ENCODE measurements at regions not wholly inside any gene's neighbourhood (a gene's known extent, or its start where the extent isn't known, plus 50 kb on each side); places are given as distances from the start of the nearest gene placed in this dataset.

DNA sequence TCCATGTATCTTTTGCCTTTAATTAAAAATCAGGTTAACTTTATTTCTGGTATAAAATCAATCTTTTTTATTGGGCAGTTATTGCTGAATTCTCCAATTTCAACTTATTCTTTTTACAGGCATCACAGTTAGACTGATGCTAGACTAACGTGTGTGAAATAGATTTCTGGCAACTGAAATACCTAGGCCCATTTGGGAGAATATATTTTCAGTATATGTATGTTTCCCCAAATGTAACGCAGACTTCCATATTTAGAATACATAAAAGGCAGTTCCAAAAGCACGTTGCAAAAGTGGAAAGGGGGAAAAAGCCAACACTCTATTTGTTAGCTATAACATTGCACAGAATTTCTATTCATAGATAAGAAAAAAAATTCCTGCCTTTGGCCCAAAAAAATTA, 297.0 kb downstream of the ATP23 start:
- H3K9ac ChIP-seq (ENCODE audit: low read length) = no peak overlapping the region
- no peak overlapping the region for H3K27ac ChIP-seq (ENCODE audit: low read length)
- POLR2A ChIA-PET (ENCODE audit: unreplicated experiment) = no interaction called here
- H3K9me3 ChIP-seq (ENCODE audit: low read length) = no peaks in the 10 kb centered on the region
- no peak overlapping the region for H3K4me3 ChIP-seq (ENCODE audit: low read length)
- H3K27me3 ChIP-seq (ENCODE audit: low read length) = no peaks in the 10 kb centered on the region
- H2AFZ ChIP-seq (ENCODE audit: low read length) = no peak overlapping the region
- DNase-seq (no peak), ATAC-seq (no peak)
- no peak for TF ChIP-seq CTCF (conservative IDR thresholded peaks at IDR 0.05; ENCODE audit: low read depth, low read length)
- TF ChIP-seq EZH2phosphoT487 (IDR thresholded peaks at IDR 0.05; ENCODE audit: borderline replicate concordance, low read length) = no peak
- no peak for TF ChIP-seq EZH2 (IDR thresholded peaks at IDR 0.05; ENCODE audit: low read length, unreplicated experiment)
- H3K9me2 ChIP-seq (replicated peaks; ENCODE audit: low read length) = no peaks in the 10 kb centered on the region
- intact Hi-C loops (cut with micrococcal nuclease) = no loop called here
- no peak overlapping the region for H3K4me2 ChIP-seq (ENCODE audit: low read length)
- H3K79me2 ChIP-seq (ENCODE audit: low read length) = no peaks in the 10 kb centered on the region
- CTCF ChIA-PET = no interaction called here
- no TSS peak for BruUV-seq (replicated peaks)
- no peaks in the 10 kb centered on the region for H3K4me1 ChIP-seq (ENCODE audit: insufficient read depth, low read length)
- H4K20me1 ChIP-seq (ENCODE audit: low read length) = no peaks in the 10 kb centered on the region
- H3K36me3 ChIP-seq (ENCODE audit: low read depth, low read length) = no peaks in the 10 kb centered on the region
- no peaks in the 10 kb centered on the region for H3F3A ChIP-seq (ENCODE audit: low read length, unreplicated experiment)

GRCh38 chr12:58241099-58241498, 299.7 kb downstream of the ATP23 start:
- H4K20me1 ChIP-seq (ENCODE audit: low read length) = no peaks in the 10 kb centered on the region
- H3K9me3 ChIP-seq (ENCODE audit: low read length) = no peaks in the 10 kb centered on the region
- ATAC-seq (no peak), DNase-seq (no peak)
- TF ChIP-seq EZH2 (IDR thresholded peaks at IDR 0.05; ENCODE audit: low read length, unreplicated experiment) (no peak), EZH2phosphoT487 (IDR thresholded peaks at IDR 0.05; ENCODE audit: borderline replicate concordance, low read length) (no peak), CTCF (conservative IDR thresholded peaks at IDR 0.05; ENCODE audit: low read depth, low read length) (no peak)
- intact Hi-C loops (cut with micrococcal nuclease) = no loop called here
- H3K9me2 ChIP-seq (replicated peaks; ENCODE audit: low read length) = no peaks in the 10 kb centered on the region
- no peak overlapping the region for H3K4me3 ChIP-seq (ENCODE audit: low read length)
- ChIA-PET POLR2A (ENCODE audit: unreplicated experiment) (no interaction called here), CTCF (no interaction called here)
- no peaks in the 10 kb centered on the region for H3K36me3 ChIP-seq (ENCODE audit: low read depth, low read length)
- H3K27ac ChIP-seq (ENCODE audit: low read length) = no peak overlapping the region
- no peaks in the 10 kb centered on the region for H3K4me1 ChIP-seq (ENCODE audit: insufficient read depth, low read length)
- no peak overlapping the region for H3K4me2 ChIP-seq (ENCODE audit: low read length)
- no peaks in the 10 kb centered on the region for H3F3A ChIP-seq (ENCODE audit: low read length, unreplicated experiment)
- no peaks in the 10 kb centered on the region for H3K79me2 ChIP-seq (ENCODE audit: low read length)
- BruUV-seq (replicated peaks) = no TSS peak
- H2AFZ ChIP-seq (ENCODE audit: low read length) = no peak overlapping the region
- H3K9ac ChIP-seq (ENCODE audit: low read length) = no peak overlapping the region
- no peaks in the 10 kb centered on the region for H3K27me3 ChIP-seq (ENCODE audit: low read length)

GRCh38 chr12:58242796-58243630, 301.6 kb downstream of the ATP23 start:
- Histone ChIP-seq H3K4me1 (ENCODE audit: insufficient read depth, low read length) (no peaks in the 10 kb centered on the region), H3K27ac (ENCODE audit: low read length) (no peak overlapping the region), H2AFZ (ENCODE audit: low read length) (no peak overlapping the region), H3K9me2 (replicated peaks; ENCODE audit: low read length) (no peaks in the 10 kb centered on the region), H3F3A (ENCODE audit: low read length, unreplicated experiment) (no peaks in the 10 kb centered on the region), H3K9ac (ENCODE audit: low read length) (no peak overlapping the region), H4K20me1 (ENCODE audit: low read length) (no peaks in the 10 kb centered on the region), H3K36me3 (ENCODE audit: low read depth, low read length) (no peaks in the 10 kb centered on the region), H3K4me3 (ENCODE audit: low read length) (no peak overlapping the region), H3K4me2 (ENCODE audit: low read length) (no peak overlapping the region), H3K79me2 (ENCODE audit: low read length) (no peaks in the 10 kb centered on the region), H3K27me3 (ENCODE audit: low read length) (no peaks in the 10 kb centered on the region), H3K9me3 (ENCODE audit: low read length) (no peaks in the 10 kb centered on the region)
- no TSS peak for BruUV-seq (replicated peaks)
- ChIA-PET CTCF (no interaction called here), POLR2A (ENCODE audit: unreplicated experiment) (no interaction called here)
- ATAC-seq (no peak), DNase-seq (no peak)
- no peak for TF ChIP-seq CTCF (conservative IDR thresholded peaks at IDR 0.05; ENCODE audit: low read depth, low read length)
- no peak for TF ChIP-seq EZH2 (IDR thresholded peaks at IDR 0.05; ENCODE audit: low read length, unreplicated experiment)
- TF ChIP-seq EZH2phosphoT487 (IDR thresholded peaks at IDR 0.05; ENCODE audit: borderline replicate concordance, low read length) = no peak
- intact Hi-C loops (cut with micrococcal nuclease) = no loop called here
